H9 (cell line): ENCODE measurements at regions not wholly inside any gene's neighbourhood (a gene's known extent, or its start where the extent isn't known, plus 50 kb on each side); places are given as distances from the start of the nearest gene placed in this dataset.

ENCODE experiments used
- DNase-seq: peaks from one replicate; pipeline ENCODE4 v3.0.0-alpha.2; 2017
- H2AFZ ChIP-seq: one replicate; pipeline ENCODE4 v1.6.1; 2013; ENCODE audit warnings: mild to moderate bottlenecking, low read length, control low read depth, moderate library complexity
- H2AK5ac ChIP-seq: 2 replicates; pipeline ENCODE4 v1.6.1; 2013; ENCODE audit warnings: low read length, control low read depth, mixed read lengths; ENCODE audit not compliant: insufficient read length
- H2BK120ac ChIP-seq: one replicate; pipeline ENCODE4 v1.6.1; 2013; ENCODE audit warnings: low read depth, mild to moderate bottlenecking, low read length, control low read depth, inconsistent platforms; ENCODE audit not compliant: poor library complexity, severe bottlenecking
- H2BK12ac ChIP-seq: 2 replicates; pipeline ENCODE4 v1.6.1; 2013; ENCODE audit warnings: low read length, control low read depth, mixed read lengths, low read depth; ENCODE audit not compliant: insufficient read length
- H2BK15ac ChIP-seq: 2 replicates; pipeline ENCODE4 v1.6.1; 2013; ENCODE audit warnings: low read depth, low read length, control low read depth
- H2BK20ac ChIP-seq: one replicate; pipeline ENCODE4 v1.6.1; 2013; ENCODE audit warnings: low read depth, mild to moderate bottlenecking, low read length, control low read depth, inconsistent platforms; ENCODE audit not compliant: poor library complexity, severe bottlenecking
- H2BK5ac ChIP-seq: 2 replicates; pipeline ENCODE4 v1.6.1; 2013; ENCODE audit warnings: low read length, control low read depth, mixed read lengths; ENCODE audit not compliant: insufficient read length
- H3K14ac ChIP-seq: 2 replicates; pipeline ENCODE4 v1.6.1; 2013; ENCODE audit warnings: low read length, control low read depth; ENCODE audit not compliant: insufficient read depth
- H3K18ac ChIP-seq: 2 replicates; pipeline ENCODE4 v1.6.1; 2013; ENCODE audit warnings: low read depth, mild to moderate bottlenecking, mixed read lengths, low read length, control low read depth; ENCODE audit not compliant: insufficient read length
- H3K23ac ChIP-seq: 2 replicates; pipeline ENCODE4 v1.6.1; 2013; ENCODE audit warnings: low read length, control low read depth, mixed read lengths, low read depth; ENCODE audit not compliant: insufficient read length
- H3K23me2 ChIP-seq: 2 replicates; pipeline ENCODE4 v1.6.1; 2013; ENCODE audit warnings: low read depth, mild to moderate bottlenecking, mixed read lengths, low read length, control low read depth; ENCODE audit not compliant: insufficient read length, poor library complexity, severe bottlenecking
- H3K27ac ChIP-seq: 2 replicates; pipeline ENCODE4 v1.5.1; 2013; ENCODE audit warnings: low read length, control low read depth, mixed read lengths, low read depth; ENCODE audit not compliant: insufficient read length
- H3K27me3 ChIP-seq: 2 replicates; pipeline ENCODE4 v1.6.1; 2013; ENCODE audit warnings: low read length, control low read depth, inconsistent platforms; ENCODE audit not compliant: insufficient read depth
- H3K4ac ChIP-seq: 2 replicates; pipeline ENCODE4 v1.6.1; 2013; ENCODE audit warnings: low read depth, mild to moderate bottlenecking, control low read depth, inconsistent platforms, low read length, moderate library complexity
- H3K4me1 ChIP-seq: 2 replicates; pipeline ENCODE4 v1.6.1; 2013; ENCODE audit warnings: low read length, control low read depth, inconsistent platforms; ENCODE audit not compliant: insufficient read depth
- H3K4me2 ChIP-seq: 2 replicates; pipeline ENCODE4 v1.6.1; 2013; ENCODE audit warnings: low read length, control low read depth, mixed read lengths; ENCODE audit not compliant: insufficient read length, insufficient read depth
- H3K56ac ChIP-seq: 2 replicates; pipeline ENCODE4 v1.6.1; 2013; ENCODE audit warnings: low read depth, mild to moderate bottlenecking, mixed read lengths, low read length, control low read depth; ENCODE audit not compliant: insufficient read length
- H3K79me1 ChIP-seq: 2 replicates; pipeline ENCODE4 v1.6.1; 2013; ENCODE audit warnings: low read depth, mild to moderate bottlenecking, moderate library complexity, low read length, control low read depth, inconsistent platforms; ENCODE audit not compliant: insufficient read depth, poor library complexity, severe bottlenecking
- H3K79me2 ChIP-seq: 2 replicates; pipeline ENCODE4 v1.6.1; 2013; ENCODE audit warnings: low read length, control low read depth, inconsistent platforms; ENCODE audit not compliant: insufficient read depth
- H3K9ac ChIP-seq: 2 replicates; pipeline ENCODE4 v1.6.1; 2013; ENCODE audit warnings: low read length, control low read depth, mixed read lengths; ENCODE audit not compliant: insufficient read length; ENCODE audit errors: extremely low read depth
- H3K9me3 ChIP-seq: one replicate; pipeline ENCODE4 v1.6.1; 2013; ENCODE audit warnings: low read depth, low read length, inconsistent platforms; ENCODE audit not compliant: control insufficient read depth
- H3T11ph ChIP-seq: one replicate; pipeline ENCODE4 v1.6.1; 2013; ENCODE audit warnings: mild to moderate bottlenecking, low read length, control low read depth, inconsistent platforms
- H4K20me1 ChIP-seq: one replicate; pipeline ENCODE4 v1.6.1; 2013; ENCODE audit not compliant: control insufficient read depth, insufficient read length, insufficient read depth
- H4K5ac ChIP-seq: 2 replicates; pipeline ENCODE4 v1.6.1; 2013; ENCODE audit warnings: low read depth, mild to moderate bottlenecking, mixed read lengths, low read length, control low read depth; ENCODE audit not compliant: insufficient read length
- H4K8ac ChIP-seq: replicated peaks from 2 replicates; pipeline ENCODE4 v1.6.1; 2013; ENCODE audit warnings: low read length, control low read depth, mixed read lengths, low read depth; ENCODE audit not compliant: insufficient read length
- H4K91ac ChIP-seq: 2 replicates; pipeline ENCODE4 v1.6.1; 2013; ENCODE audit warnings: low read depth, mild to moderate bottlenecking, moderate library complexity, mixed read lengths, low read length, control low read depth; ENCODE audit not compliant: insufficient read length
- H3K27ac Mint-ChIP-seq, 3 experiments: 2 replicates in 2 of 3; 3 replicates in 1 of 3; pipeline ENCODE4 v1.8.0; 2020 to 2021; ENCODE audit warnings: mixed read lengths in 3 of 3, mild to moderate bottlenecking in 1 of 3, moderate library complexity in 1 of 3
- H3K27me3 Mint-ChIP-seq: 2 replicates; pipeline ENCODE4 v1.8.0; 2021; ENCODE audit warnings: low read depth, mild to moderate bottlenecking, moderate library complexity, mixed read lengths
- H3K36me3 Mint-ChIP-seq, 3 experiments: 2 replicates in 2 of 3; 3 replicates in 1 of 3; pipeline ENCODE4 v1.8.0; 2020 to 2021; ENCODE audit warnings: low read depth in 3 of 3, mixed read lengths in 3 of 3; ENCODE audit not compliant: insufficient read depth in 1 of 3
- H3K4me1 Mint-ChIP-seq, 2 experiments: 2 replicates each; pipeline ENCODE4 v1.8.0; 2020; ENCODE audit warnings: mixed read lengths in 2 of 2
- H3K4me3 Mint-ChIP-seq, 2 experiments: 2 replicates in 1 of 2; 3 replicates in 1 of 2; pipeline ENCODE4 v1.8.0; 2020 to 2021; ENCODE audit warnings: mild to moderate bottlenecking in 2 of 2, mixed read lengths in 2 of 2, moderate library complexity in 1 of 2
- H3K9me3 Mint-ChIP-seq, 2 experiments: 2 replicates in 1 of 2; 3 replicates in 1 of 2; pipeline ENCODE4 v1.8.0; 2020; ENCODE audit warnings: mild to moderate bottlenecking in 2 of 2, mixed read lengths in 2 of 2, moderate library complexity in 1 of 2
- TF ChIP-seq, protein P1 (sequence below): fragments of 200-600 bp; sonication (generic); conservative IDR thresholded peaks from 3 replicates; pipeline ENCODE4 v1.8.0; 2021; ENCODE audit warnings: antibody characterized with exemption, mild to moderate bottlenecking

DNA sequence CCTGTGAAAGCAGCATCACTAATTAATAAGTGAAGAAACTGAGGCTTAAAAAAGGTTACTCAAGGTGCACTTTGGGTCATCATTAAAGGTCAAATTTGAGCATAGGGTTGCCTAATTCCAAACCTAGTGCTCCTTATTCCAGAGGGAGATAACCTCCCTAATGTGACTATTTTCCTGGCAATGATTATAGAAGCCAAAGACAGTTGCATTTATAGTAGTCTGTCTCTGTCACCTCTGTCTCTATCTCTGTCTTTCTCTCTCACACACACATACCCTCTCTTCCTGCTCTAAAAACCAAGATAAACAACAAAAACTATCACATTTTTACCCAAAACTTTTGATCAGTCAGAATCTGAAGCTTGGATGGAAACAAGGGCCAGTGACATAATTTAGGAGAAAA lies 172.0 kb upstream of the LMCD1 start:
- Histone ChIP-seq H3K4me1 (no peaks in the 10 kb centered on the region), H4K91ac (no peak overlapping the region), H2AK5ac (no peak overlapping the region), H3K79me1 (no peaks in the 10 kb centered on the region), H3T11ph (no peak overlapping the region), H3K4ac (no peak overlapping the region), H3K9me3 (no peaks in the 10 kb centered on the region), H2BK5ac (no peak overlapping the region), H3K18ac (no peak overlapping the region), H2BK20ac (no peak overlapping the region), H2AFZ (no peak overlapping the region), H2BK120ac (no peak overlapping the region), H3K14ac (no peak overlapping the region), H2BK12ac (no peak overlapping the region), H3K27me3 (no peaks in the 10 kb centered on the region), H3K23ac (no peak overlapping the region), H3K56ac (no peak overlapping the region), H2BK15ac (no peak overlapping the region), H4K8ac (no peak overlapping the region), H3K4me2 (no peak overlapping the region), H3K23me2 (no peaks in the 10 kb centered on the region), H4K5ac (no peak overlapping the region), H3K27ac (no peak overlapping the region), H3K79me2 (no peaks in the 10 kb centered on the region), H4K20me1 (no peaks in the 10 kb centered on the region), H3K9ac (no peak overlapping the region)
- H3K4me1 Mint-ChIP-seq = no peaks in the 10 kb centered on the region
- no peak for DNase-seq
- TF ChIP-seq, protein P1, sequence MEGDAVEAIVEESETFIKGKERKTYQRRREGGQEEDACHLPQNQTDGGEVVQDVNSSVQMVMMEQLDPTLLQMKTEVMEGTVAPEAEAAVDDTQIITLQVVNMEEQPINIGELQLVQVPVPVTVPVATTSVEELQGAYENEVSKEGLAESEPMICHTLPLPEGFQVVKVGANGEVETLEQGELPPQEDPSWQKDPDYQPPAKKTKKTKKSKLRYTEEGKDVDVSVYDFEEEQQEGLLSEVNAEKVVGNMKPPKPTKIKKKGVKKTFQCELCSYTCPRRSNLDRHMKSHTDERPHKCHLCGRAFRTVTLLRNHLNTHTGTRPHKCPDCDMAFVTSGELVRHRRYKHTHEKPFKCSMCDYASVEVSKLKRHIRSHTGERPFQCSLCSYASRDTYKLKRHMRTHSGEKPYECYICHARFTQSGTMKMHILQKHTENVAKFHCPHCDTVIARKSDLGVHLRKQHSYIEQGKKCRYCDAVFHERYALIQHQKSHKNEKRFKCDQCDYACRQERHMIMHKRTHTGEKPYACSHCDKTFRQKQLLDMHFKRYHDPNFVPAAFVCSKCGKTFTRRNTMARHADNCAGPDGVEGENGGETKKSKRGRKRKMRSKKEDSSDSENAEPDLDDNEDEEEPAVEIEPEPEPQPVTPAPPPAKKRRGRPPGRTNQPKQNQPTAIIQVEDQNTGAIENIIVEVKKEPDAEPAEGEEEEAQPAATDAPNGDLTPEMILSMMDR = no peak
- no peak overlapping the region for H3K27ac Mint-ChIP-seq
- H3K9me3 Mint-ChIP-seq = peaks cover 5% of the 10 kb centered on the region in 2 experiments; a peak in 4 of 5 replicates
- H3K4me3 Mint-ChIP-seq = no peak overlapping the region
- H3K27me3 Mint-ChIP-seq = no peaks in the 10 kb centered on the region
- H3K36me3 Mint-ChIP-seq = peaks cover 3 to 4% (median 3%) of the 10 kb centered on the region in 3 experiments; a peak in 3 of 7 replicates
